Activated effector memory CD4-positive, alpha-beta T cell treated with Interleukin-2 at 50 U/mL for 16 hours (primary cell): ENCODE measurements at regions not wholly inside any gene's neighbourhood (a gene's known extent, or its start where the extent isn't known, plus 50 kb on each side); places are given as distances from the start of the nearest gene placed in this dataset.

Experiments used
- DNase-seq: peaks from one replicate; pipeline ENCODE4 v3.0.0-alpha.2; 2020

DNA sequence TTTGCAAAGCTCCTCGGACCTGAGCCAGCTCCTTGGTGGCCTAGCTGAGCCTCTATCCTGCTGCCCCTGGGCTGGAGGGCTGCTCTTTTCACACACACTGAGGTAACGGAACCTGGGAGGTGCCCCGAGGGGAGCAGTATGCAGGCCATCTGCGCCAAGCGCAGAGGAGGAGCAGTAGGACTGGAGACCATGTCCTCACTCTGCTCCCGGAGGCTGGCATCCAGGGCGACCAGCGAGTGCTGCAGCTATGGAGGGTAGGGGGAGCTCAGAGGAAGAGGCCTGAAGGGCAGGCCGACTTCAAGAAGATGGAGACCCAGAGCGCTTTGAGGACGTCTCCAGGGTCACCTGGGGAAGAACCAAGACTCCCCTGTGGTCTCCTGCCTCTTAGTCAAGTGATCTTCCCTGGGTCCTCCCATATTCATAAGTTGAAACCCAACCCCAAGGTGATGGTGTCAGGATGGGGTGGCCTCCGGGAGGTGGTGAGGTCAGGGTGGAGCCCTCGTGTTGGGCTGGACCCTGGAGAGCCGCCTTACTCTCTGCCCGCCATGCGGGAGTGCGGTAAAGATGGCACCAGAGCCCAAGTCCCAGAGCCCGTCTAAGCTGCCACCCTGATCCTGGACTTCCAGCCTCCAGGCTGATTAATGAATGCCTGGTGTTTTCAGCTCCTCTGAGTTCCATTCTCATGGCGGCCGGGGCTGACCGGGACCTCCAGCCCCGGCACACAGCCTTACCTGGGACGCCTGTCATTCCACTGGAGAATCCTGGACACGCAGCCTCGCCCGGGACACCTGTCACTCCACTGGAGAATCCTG lies 160.7 kb downstream of the NDUFA10 start:
- DNase-seq, result no peak

DNA sequence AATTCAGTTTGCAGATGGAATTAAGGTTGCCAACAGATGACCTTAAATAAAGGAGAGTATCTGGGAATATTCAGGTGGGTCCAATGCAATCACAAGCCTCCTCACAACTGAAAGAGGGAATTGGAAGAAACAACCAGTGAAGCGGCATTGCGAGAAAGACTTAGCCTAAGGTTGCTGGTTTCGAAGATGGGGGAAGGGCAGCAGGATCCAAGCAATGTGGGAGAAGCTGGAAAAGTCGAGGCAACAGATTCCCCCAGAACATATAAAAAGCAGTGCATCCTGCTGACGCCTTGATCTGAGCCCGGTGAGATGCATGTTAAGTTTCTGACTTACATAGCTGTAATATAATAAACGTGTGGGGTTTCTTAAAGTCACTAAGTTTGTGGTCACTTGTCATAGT lies 162.5 kb downstream of the NDUFA10 start:
- no peak for DNase-seq

DNA sequence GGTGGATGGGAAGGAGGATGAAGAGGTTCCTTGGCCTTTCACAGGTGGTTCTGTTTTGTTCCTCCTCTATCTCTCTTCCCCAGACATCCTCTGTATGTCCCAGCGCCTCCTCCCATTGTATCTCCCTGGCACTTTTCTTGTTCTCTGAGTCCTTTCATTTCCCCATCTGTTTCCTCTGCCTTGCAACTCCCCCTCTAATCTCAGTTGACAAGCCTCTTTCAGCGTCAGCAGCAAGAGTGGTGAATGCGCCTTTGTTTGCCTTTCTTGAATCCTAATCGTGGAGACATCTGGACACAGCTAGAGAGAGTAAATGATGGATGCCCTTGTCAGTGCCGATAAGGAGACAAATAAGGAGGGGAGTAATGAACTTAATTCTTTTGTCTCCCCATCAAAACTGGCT lies 167.0 kb downstream of the NDUFA10 start:
- no peak for DNase-seq

DNA sequence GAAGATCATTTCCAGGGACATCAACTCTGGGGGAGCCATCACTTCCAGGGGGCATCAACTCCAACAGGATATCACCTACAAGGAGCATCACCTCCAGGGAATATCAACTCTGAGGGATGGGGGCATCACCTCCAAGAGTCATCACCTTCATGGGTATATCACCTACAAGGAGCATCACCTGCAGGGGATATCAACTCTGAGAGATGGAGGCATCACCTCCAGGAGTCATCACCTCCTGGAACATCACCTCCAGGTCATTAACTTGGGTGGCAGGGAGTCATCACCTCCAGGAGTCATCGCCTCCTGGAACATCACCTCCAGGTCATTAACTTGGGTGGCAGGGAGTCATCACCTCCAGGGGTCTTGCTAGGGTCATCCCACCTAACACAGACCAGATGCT lies 167.6 kb downstream of the NDUFA10 start:
- no peak for DNase-seq

DNA sequence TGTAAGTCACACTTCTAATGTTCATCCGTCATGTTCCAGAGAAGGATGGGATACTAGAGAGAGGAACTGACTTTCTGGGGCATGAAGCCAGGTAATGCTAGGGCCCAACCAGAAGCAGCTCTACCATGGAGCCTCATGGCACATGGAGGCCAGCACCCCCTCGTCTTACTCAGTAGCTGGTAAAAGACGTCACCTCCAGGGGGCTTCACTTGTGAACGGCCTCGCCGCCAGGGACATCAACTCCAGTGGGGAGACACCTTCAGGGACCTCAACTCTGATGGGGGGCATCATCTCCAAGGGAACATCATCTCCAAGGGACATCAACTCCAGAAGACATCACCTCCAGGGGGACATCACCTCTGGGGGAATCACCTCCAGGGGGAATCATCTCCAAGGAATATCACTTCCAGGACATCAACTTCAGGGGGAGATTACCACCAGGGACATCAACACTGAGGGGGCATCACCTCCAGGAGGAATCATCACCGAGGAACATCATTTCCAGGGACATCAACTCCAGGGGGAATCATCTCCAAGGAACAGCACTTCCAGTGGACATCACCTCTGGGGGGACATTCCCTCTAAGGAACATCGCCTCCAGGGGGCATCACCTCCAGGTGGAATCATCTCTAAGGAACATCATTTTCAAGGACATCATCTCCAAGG lies 168.4 kb downstream of the NDUFA10 start:
- no peak for DNase-seq

DNA sequence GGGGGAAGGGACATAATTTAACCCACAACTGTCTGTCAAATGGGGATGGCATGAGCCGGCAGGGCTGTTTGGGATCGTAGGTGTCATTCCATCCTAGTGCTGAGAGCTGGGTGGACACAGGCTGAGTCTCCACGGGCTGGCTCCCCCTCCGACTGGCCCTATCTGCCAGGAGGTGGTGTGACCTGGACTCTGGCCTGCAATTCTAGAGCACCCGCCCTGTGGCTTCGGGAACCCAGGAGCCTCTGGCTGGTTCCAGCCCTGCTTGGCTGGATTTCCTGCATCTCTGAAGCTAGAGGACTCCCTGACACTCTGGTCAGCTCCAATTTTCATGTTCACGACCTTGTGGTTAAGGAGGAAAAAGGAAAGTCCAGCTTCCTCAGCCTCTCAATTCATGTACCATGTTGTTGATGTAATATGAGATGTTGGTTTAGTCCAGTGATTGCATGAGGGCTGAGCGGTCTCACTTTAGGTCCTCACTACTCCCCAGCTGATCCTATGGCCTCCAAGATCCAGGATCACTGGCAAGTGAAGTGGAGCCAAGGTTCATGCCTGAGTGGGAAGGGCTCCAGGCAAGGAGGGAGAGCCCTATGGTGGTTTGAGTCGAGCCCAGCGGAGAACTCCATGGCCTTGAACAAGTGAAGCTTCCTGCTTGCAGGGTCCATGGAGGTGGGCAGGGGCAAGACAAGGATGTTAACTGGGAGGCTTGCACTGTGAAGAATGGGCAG lies 169.1 kb downstream of the NDUFA10 start:
- no peak for DNase-seq

DNA sequence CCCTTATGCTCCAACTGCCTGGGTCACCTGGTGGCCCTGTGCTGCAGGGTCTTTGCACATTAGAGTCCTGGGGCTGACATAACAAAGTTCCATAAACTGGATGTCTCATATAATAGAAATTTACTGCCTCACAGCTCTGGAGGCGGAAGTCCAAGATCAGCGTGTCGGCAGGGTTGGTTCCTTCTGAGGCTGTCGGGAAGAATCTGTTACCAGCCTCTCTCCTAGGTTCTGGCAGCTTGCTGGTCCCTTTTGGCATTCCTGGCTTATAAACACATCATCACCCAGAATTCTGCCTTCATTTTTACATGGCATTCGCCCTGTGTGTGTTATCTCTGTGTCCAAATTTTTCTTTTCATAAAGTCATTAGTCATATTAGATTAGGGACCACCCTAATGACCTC lies 170.5 kb downstream of the NDUFA10 start:
- DNase-seq, result no peak

DNA sequence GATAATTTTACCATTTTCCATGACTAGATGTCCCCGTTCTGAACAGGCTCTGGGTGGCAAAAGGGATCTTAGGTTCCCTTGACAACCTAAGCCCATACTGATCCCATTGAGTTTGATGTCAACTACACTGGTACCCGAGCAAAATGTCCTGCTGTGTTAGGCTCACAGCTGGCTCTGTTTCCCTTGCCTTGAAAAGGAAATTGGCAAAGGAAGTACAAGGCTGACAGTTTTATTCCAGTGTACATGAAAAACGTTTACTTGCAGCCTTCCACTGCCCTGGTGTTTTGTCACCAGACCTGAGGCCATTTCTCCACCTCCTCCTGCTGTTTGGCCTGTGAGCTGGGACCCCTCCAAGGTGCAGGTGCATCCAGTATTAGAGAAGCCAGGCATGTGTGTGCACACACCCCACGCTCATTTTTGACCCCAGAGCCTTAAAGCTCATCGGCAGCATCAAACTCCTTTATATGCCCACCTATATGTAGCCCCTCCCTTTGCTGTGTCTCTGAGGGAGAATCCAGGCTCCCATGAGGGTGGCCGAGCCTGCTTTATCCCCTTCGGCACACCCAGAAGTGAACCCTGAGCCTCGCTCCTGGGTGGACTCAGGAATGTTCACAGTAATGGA lies 171.3 kb downstream of the NDUFA10 start:
- DNase-seq, result no peak

DNA sequence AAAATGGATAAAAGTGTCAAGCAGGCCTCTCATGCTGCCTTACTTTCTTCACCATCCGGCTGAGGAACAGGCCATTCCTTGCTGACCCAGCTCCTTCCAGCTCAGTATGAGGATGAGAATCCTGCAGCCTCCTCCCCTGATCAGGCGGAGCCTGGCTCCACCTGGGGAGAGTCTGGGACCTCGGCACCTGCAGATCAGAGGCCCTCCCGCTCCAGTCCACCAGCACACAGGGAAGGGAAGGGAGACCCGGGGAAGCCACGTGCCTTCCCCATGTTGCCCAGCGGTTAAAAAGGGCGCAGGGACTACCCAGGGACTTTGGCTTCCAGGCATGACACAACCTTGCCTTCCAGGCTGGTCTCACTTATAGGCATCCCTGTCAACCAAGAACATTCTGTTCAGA lies 172.0 kb downstream of the NDUFA10 start:
- no peak for DNase-seq

DNA sequence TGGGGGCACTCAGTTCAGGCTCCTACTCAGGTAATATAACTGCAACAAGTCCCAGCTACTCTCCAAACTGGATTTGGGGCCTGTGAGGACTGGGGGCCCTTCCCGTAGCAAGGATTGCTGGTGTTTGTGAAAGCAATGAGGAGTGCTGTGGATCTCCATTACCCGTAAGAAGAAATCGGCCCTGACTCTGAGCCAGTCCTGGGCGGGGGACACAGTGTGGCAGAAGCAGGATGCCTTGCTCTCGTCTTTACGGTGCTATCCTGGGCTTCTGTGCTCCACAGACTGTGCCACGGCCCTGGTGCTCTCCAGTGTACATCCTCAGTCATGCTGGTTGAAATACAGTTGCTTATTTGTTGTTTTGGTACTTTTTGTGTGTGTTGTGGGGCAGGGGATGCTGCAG lies 172.9 kb downstream of the NDUFA10 start:
- DNase-seq, result no peak

DNA sequence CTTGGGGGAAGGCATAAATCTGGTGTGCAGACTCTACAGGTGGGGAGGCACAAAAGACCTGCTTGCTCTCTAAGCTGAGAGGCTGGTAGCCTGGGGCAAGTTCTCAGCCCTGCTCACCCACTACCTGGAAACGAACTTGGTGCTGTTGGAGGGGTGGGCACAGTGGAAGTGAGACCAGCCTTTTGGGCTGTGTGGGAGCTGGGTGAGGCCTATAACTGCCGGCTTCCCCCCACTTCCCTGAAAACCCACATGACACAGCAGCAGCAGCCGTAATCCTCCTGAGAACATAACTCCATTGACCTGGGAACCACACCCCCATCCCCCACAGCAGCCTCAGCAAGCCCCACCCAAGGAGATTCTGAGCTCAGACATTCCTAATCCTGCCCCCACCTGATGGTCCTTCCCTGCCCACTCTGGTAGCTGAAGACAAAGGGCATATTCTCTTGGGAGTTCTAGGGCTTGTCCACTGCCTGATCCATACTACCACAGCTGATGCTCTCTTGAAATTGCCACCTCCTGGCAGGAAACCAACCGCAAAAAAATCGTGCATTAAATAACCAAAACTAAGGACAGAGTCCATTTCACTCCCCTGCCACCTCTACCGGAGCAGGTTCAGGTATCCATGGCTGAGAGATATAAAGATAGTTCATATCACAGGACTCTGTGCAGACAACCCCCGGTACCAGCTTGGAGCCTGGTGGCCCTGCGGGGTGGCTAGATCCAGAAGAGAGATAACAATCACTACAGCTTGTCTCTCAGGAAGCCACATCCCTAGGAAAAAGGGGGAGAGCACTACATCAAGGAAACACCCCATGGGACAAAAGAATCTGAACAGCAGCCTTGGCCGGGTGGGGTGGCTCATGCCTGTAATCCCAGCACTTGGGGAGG lies 178.1 kb downstream of the NDUFA10 start:
- no peak for DNase-seq

DNA sequence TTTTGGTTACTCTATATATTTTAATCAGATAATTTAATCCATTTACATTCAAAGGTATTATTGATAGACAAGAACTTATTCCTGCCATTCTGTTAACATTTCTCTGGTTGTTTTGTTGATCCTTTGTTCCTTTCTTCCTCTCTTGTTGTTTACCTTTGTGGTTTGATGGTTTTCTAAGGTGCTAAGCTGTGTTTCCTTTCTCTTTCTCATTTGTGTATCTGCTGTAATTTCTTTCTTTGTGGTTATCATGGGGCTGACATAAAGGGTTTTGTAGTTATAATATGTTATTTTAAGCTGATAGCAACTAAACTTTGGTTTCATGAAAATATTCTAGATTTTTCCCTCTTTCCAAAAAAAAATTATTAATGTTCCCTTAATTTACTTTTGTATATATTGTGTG lies 179.2 kb downstream of the NDUFA10 start:
- DNase-seq, result no peak

DNA sequence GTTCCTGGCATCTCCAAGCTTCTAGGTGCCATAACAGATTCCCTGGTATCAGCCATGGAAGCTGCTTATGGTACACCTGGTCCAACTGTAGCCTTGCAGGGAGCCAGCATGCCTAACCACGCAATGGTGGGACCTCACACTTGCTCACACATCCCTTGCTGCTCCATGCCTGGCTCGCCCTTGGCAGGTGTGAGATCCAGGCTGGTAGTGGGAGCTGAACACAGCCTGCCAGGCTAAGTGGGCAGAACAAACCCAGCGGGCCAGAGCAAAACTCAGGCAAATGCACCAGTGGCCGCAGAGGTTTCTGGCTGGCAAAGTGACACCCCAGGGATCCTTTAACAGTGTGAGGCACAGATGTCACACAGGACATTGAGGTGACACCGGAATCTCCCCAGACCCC lies 185.8 kb downstream of the NDUFA10 start:
- DNase-seq, result no peak

DNA sequence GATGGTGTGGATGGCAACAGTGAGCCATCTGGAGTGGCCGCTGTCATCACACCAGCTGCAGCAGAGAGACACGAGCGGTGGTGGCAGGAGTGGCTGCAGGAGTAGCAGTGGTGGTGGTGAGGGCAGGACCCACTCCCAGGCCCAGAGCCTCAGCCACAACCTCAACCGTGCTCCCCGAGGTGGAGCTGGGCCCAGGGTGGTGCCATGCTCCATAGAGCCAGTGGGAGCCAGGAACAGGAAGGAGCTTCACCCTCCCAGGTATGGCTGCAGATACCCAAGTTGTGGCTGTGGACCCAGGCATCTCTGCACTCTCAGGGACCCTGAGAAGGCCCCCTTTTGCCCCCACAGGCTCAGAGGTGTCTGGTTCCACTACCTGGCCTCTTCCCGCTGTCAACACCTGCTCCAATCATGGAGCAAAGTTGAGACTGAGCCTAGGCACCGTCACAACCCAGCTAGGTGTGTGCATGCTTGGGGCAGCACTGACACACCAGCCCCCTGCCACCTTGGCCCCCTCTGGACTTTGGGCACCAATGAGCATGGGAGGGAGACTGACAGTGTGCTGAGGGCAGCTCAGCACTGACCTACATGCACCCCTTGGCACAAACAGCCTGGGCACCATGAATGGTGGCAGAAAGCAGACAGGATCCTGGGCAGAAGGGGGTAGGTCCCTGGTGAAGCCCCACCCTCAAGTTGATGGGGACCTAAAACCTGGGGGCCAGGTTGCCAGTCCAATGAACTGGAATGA lies 188.9 kb downstream of the NDUFA10 start:
- DNase-seq, result no peak

DNA sequence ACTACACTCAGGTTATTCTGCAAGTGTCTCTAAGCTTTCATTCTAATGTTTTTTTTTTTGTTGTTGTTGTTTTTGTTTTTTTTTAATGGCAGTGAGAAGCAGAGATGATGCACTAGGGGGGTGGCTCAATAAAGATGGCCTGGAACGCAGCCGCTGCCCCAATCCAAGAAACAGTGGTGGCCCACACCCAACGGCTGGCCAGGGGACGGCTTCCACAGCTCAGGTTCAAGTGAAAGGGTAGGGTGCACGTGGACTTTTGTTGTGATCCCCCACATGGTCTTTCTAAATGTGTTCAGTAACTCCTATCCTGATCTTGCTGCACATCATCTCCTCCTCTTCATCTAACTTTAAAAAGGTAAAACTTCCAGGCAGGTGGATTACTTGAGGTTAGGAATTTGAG lies 190.1 kb downstream of the NDUFA10 start:
- no peak for DNase-seq

DNA sequence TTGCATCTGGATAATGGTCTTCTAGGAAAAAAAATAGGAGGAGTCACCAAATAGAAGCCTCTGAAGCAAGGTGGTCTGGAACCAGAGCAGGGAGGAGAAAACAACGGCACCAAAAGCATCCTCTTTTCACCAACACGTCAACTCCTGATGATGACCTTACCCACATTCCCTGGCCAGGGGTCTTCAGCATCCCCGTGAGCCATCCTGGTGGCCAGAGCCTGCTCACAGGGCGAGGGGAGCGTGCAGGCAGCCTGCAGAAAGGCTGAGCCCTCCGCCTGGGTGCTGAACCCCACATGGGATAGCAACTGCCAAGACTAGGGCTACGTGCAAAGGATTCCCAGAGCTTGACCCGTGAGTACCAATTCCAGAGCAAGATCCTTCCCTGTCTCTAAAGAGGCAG lies 191.0 kb downstream of the NDUFA10 start:
- DNase-seq, result no peak

DNA sequence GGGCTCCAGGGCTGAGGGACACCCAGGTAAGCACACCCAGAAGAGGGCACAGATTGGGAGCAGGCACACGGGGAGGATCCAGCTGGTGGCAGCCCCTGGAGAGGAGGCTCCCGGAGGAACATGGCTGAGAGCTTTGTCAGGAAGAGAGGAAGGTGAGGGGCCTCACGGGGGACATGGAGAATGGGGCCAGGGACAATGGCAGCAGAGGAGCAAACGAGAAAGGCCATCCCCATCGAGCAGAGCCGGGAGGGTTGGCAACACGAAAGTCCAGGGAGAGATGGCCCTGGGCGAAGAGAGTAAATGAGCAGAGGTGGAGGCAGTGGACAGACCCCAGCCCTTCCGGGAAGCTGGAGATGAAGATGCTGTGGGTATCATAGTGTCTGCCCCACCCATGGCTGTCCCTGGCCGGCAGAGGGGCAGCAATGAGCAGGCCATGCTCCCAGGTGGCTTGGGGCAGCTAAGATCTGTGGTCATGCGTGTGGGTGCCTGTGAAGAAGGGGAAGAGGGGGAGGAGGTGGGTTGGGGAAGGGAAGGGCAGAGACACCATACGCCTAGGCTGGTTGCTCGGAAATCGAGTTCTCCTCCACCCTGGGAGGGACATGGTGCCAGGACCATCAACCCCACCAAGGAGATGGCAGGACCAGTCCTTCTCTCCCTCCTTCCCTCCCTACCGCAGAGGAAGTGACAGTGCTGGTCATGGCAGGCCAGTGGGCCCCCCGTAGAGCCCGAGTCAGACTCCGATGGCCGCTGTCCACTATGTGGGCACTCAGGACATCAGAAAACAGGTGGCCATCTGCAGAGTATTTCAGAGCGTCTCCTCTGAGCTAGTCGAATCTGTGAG lies 191.7 kb downstream of the NDUFA10 start:
- DNase-seq, result no peak

DNA sequence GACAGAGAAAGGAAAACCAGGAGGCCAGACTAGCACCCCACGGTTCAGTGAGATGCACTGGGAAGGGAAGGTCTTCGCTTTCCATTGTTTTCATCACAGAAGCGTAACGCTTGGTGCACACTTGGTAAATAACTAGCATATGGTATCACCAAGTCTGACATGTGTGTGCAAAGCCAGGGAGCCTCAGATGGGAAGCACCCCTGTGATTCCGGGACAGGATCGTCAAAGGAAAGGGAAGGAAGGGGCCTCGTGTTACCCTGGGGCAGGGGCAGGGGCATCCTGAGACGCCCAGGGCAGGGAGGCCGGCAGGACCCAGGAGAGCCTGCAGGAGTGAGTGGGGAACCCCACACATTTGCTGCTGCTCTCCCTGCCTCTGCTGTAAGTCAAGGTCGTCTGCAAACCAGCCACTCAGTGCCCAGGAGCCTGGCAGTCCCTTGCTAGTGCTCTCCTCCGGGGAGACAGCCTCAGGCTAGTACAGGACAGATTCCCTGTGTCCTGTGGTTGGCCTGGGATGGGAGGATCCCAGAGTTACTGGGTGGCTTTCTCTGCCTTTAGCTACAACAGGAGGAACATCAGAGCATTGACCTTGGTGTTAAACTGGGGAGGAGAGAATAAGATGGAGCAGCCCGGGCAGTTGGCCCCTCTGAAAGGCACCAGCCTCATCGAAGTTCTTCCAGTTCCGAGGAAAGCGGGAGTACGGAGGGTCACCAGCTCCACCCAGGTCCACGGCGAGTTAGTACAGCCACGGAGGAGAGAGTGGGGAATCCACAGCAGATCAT lies 192.5 kb downstream of the NDUFA10 start:
- no peak for DNase-seq

DNA sequence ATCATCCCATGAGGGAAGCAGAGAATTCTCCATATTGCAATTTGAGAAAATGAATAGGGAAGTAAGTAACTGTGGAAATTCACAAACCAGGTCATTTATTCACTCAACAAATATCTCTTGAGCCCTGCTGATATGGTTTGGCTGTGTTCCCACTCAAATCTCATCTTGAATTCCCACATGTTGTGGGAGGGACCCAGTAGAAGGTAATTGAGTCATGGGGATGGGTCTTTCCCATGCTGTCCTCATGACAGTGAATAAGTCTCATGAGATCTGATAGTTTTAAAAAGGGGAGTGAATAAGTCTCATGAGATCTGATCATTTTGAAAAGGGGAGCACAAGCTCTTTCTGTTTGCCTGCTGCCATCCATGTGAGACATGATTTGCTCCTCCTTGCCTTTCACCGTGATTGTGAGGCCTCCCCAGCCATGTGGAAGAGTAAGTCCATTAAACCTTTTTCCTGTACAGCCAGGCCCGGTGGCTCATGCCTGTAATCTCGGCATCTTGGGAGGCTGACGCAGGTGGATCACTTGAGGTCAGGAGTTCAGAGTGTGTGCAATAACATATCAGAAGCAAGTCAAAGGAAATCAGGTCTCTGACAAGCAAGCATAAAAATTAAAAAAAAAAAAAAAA lies 193.2 kb downstream of the NDUFA10 start:
- DNase-seq, result no peak
